Thyroid gland (tissue), 4 donors: ENCODE measurements at regions not wholly inside any gene's neighbourhood (a gene's known extent, or its start where the extent isn't known, plus 50 kb on each side); places are given as distances from the start of the nearest gene placed in this dataset.

Source experiments
- CTCF ChIP-seq, 6 experiments: fragments of 200-600 bp in 3 of 6; fragments of 450-650 bp in 3 of 6; sonication (generic) in 3 of 6; IDR thresholded peaks; one replicate each; pipeline ENCODE4 v1.5.1; 2016 to 2019; ENCODE audit warnings: antibody characterized with exemption in 6 of 6, mild to moderate bottlenecking in 2 of 6, inconsistent platforms in 1 of 6, moderate library complexity in 1 of 6
- POLR2A ChIP-seq, 2 donors: fragments of 450-650 bp; IDR thresholded peaks; one replicate each; pipeline ENCODE4 v1.6.1; 2017; ENCODE audit warnings: antibody characterized with exemption in 2 of 2, mild to moderate bottlenecking in 2 of 2, moderate library complexity in 1 of 2

- TF ChIP-seq CTCF (IDR thresholded peaks at IDR 0.05) (no peak), POLR2A (IDR thresholded peaks at IDR 0.05) (no peak)
These were observed 455.2 kb downstream of the AJAP1 start for GRCh38 chr1:5109633-5110032.
